H9 (cell line): ENCODE measurements at regions not wholly inside any gene's neighbourhood (a gene's known extent, or its start where the extent isn't known, plus 50 kb on each side); places are given as distances from the start of the nearest gene placed in this dataset.

Source experiments
- DNase-seq: peaks from one replicate; pipeline ENCODE4 v3.0.0-alpha.2; 2017
- H2AFZ ChIP-seq: one replicate; pipeline ENCODE4 v1.6.1; 2013; ENCODE audit warnings: mild to moderate bottlenecking, low read length, control low read depth, moderate library complexity
- H2AK5ac ChIP-seq: 2 replicates; pipeline ENCODE4 v1.6.1; 2013; ENCODE audit warnings: low read length, control low read depth, mixed read lengths; ENCODE audit not compliant: insufficient read length
- H2BK120ac ChIP-seq: one replicate; pipeline ENCODE4 v1.6.1; 2013; ENCODE audit warnings: low read depth, mild to moderate bottlenecking, low read length, control low read depth, inconsistent platforms; ENCODE audit not compliant: poor library complexity, severe bottlenecking
- H2BK12ac ChIP-seq: 2 replicates; pipeline ENCODE4 v1.6.1; 2013; ENCODE audit warnings: low read length, control low read depth, mixed read lengths, low read depth; ENCODE audit not compliant: insufficient read length
- H2BK15ac ChIP-seq: 2 replicates; pipeline ENCODE4 v1.6.1; 2013; ENCODE audit warnings: low read depth, low read length, control low read depth
- H2BK20ac ChIP-seq: one replicate; pipeline ENCODE4 v1.6.1; 2013; ENCODE audit warnings: low read depth, mild to moderate bottlenecking, low read length, control low read depth, inconsistent platforms; ENCODE audit not compliant: poor library complexity, severe bottlenecking
- H2BK5ac ChIP-seq: 2 replicates; pipeline ENCODE4 v1.6.1; 2013; ENCODE audit warnings: low read length, control low read depth, mixed read lengths; ENCODE audit not compliant: insufficient read length
- H3K14ac ChIP-seq: 2 replicates; pipeline ENCODE4 v1.6.1; 2013; ENCODE audit warnings: low read length, control low read depth; ENCODE audit not compliant: insufficient read depth
- H3K18ac ChIP-seq: 2 replicates; pipeline ENCODE4 v1.6.1; 2013; ENCODE audit warnings: low read depth, mild to moderate bottlenecking, mixed read lengths, low read length, control low read depth; ENCODE audit not compliant: insufficient read length
- H3K23ac ChIP-seq: 2 replicates; pipeline ENCODE4 v1.6.1; 2013; ENCODE audit warnings: low read length, control low read depth, mixed read lengths, low read depth; ENCODE audit not compliant: insufficient read length
- H3K23me2 ChIP-seq: 2 replicates; pipeline ENCODE4 v1.6.1; 2013; ENCODE audit warnings: low read depth, mild to moderate bottlenecking, mixed read lengths, low read length, control low read depth; ENCODE audit not compliant: insufficient read length, poor library complexity, severe bottlenecking
- H3K27ac ChIP-seq: 2 replicates; pipeline ENCODE4 v1.5.1; 2013; ENCODE audit warnings: low read length, control low read depth, mixed read lengths, low read depth; ENCODE audit not compliant: insufficient read length
- H3K27me3 ChIP-seq: 2 replicates; pipeline ENCODE4 v1.6.1; 2013; ENCODE audit warnings: low read length, control low read depth, inconsistent platforms; ENCODE audit not compliant: insufficient read depth
- H3K4ac ChIP-seq: 2 replicates; pipeline ENCODE4 v1.6.1; 2013; ENCODE audit warnings: low read depth, mild to moderate bottlenecking, control low read depth, inconsistent platforms, low read length, moderate library complexity
- H3K4me1 ChIP-seq: 2 replicates; pipeline ENCODE4 v1.6.1; 2013; ENCODE audit warnings: low read length, control low read depth, inconsistent platforms; ENCODE audit not compliant: insufficient read depth
- H3K4me2 ChIP-seq: 2 replicates; pipeline ENCODE4 v1.6.1; 2013; ENCODE audit warnings: low read length, control low read depth, mixed read lengths; ENCODE audit not compliant: insufficient read length, insufficient read depth
- H3K56ac ChIP-seq: 2 replicates; pipeline ENCODE4 v1.6.1; 2013; ENCODE audit warnings: low read depth, mild to moderate bottlenecking, mixed read lengths, low read length, control low read depth; ENCODE audit not compliant: insufficient read length
- H3K79me1 ChIP-seq: 2 replicates; pipeline ENCODE4 v1.6.1; 2013; ENCODE audit warnings: low read depth, mild to moderate bottlenecking, moderate library complexity, low read length, control low read depth, inconsistent platforms; ENCODE audit not compliant: insufficient read depth, poor library complexity, severe bottlenecking
- H3K79me2 ChIP-seq: 2 replicates; pipeline ENCODE4 v1.6.1; 2013; ENCODE audit warnings: low read length, control low read depth, inconsistent platforms; ENCODE audit not compliant: insufficient read depth
- H3K9ac ChIP-seq: 2 replicates; pipeline ENCODE4 v1.6.1; 2013; ENCODE audit warnings: low read length, control low read depth, mixed read lengths; ENCODE audit not compliant: insufficient read length; ENCODE audit errors: extremely low read depth
- H3K9me3 ChIP-seq: one replicate; pipeline ENCODE4 v1.6.1; 2013; ENCODE audit warnings: low read depth, low read length, inconsistent platforms; ENCODE audit not compliant: control insufficient read depth
- H3T11ph ChIP-seq: one replicate; pipeline ENCODE4 v1.6.1; 2013; ENCODE audit warnings: mild to moderate bottlenecking, low read length, control low read depth, inconsistent platforms
- H4K20me1 ChIP-seq: one replicate; pipeline ENCODE4 v1.6.1; 2013; ENCODE audit not compliant: control insufficient read depth, insufficient read length, insufficient read depth
- H4K5ac ChIP-seq: 2 replicates; pipeline ENCODE4 v1.6.1; 2013; ENCODE audit warnings: low read depth, mild to moderate bottlenecking, mixed read lengths, low read length, control low read depth; ENCODE audit not compliant: insufficient read length
- H4K8ac ChIP-seq: replicated peaks from 2 replicates; pipeline ENCODE4 v1.6.1; 2013; ENCODE audit warnings: low read length, control low read depth, mixed read lengths, low read depth; ENCODE audit not compliant: insufficient read length
- H4K91ac ChIP-seq: 2 replicates; pipeline ENCODE4 v1.6.1; 2013; ENCODE audit warnings: low read depth, mild to moderate bottlenecking, moderate library complexity, mixed read lengths, low read length, control low read depth; ENCODE audit not compliant: insufficient read length
- H3K27ac Mint-ChIP-seq, 3 experiments: 2 replicates in 2 of 3; 3 replicates in 1 of 3; pipeline ENCODE4 v1.8.0; 2020 to 2021; ENCODE audit warnings: mixed read lengths in 3 of 3, mild to moderate bottlenecking in 1 of 3, moderate library complexity in 1 of 3
- H3K27me3 Mint-ChIP-seq: 2 replicates; pipeline ENCODE4 v1.8.0; 2021; ENCODE audit warnings: low read depth, mild to moderate bottlenecking, moderate library complexity, mixed read lengths
- H3K36me3 Mint-ChIP-seq, 3 experiments: 2 replicates in 2 of 3; 3 replicates in 1 of 3; pipeline ENCODE4 v1.8.0; 2020 to 2021; ENCODE audit warnings: low read depth in 3 of 3, mixed read lengths in 3 of 3; ENCODE audit not compliant: insufficient read depth in 1 of 3
- H3K4me1 Mint-ChIP-seq, 2 experiments: 2 replicates each; pipeline ENCODE4 v1.8.0; 2020; ENCODE audit warnings: mixed read lengths in 2 of 2
- H3K4me3 Mint-ChIP-seq, 2 experiments: 2 replicates in 1 of 2; 3 replicates in 1 of 2; pipeline ENCODE4 v1.8.0; 2020 to 2021; ENCODE audit warnings: mild to moderate bottlenecking in 2 of 2, mixed read lengths in 2 of 2, moderate library complexity in 1 of 2
- H3K9me3 Mint-ChIP-seq, 2 experiments: 2 replicates in 1 of 2; 3 replicates in 1 of 2; pipeline ENCODE4 v1.8.0; 2020; ENCODE audit warnings: mild to moderate bottlenecking in 2 of 2, mixed read lengths in 2 of 2, moderate library complexity in 1 of 2
- CTCF ChIP-seq: fragments of 200-600 bp; sonication (generic); conservative IDR thresholded peaks from 3 replicates; pipeline ENCODE4 v1.8.0; 2021; ENCODE audit warnings: antibody characterized with exemption, mild to moderate bottlenecking
- WGBS: extraction: QIAGEN DNeasy Blood & Tissue Kit; methylation state at CpG from one replicate; pipeline ENCODE4 v1.1.7; 2013; ENCODE audit warnings: missing lambda C conversion rate, low lambda C conversion rate, mixed read lengths; ENCODE audit not compliant: insufficient read length; ENCODE audit errors: extremely low coverage; 5-methylcytosine and 5-hydroxymethylcytosine counted together

GRCh38 chr7:156092307-156092706 is 280.0 kb upstream of the SHH start:
- Histone ChIP-seq H4K20me1 (no peaks in the 10 kb centered on the region), H4K91ac (no peak overlapping the region), H2BK15ac (no peak overlapping the region), H2BK12ac (no peak overlapping the region), H3K4ac (no peak overlapping the region), H4K5ac (no peak overlapping the region), H4K8ac (no peak overlapping the region), H3T11ph (no peak overlapping the region), H3K23ac (no peak overlapping the region), H3K79me1 (no peaks in the 10 kb centered on the region), H2BK5ac (no peak overlapping the region), H3K18ac (no peak overlapping the region), H3K27me3 (no peaks in the 10 kb centered on the region; the same call in 1 of the 2 replicates), H3K9ac (no peak overlapping the region), H2AK5ac (no peak overlapping the region), H2AFZ (no peak overlapping the region), H3K23me2 (no peaks in the 10 kb centered on the region), H3K4me1 (no peaks in the 10 kb centered on the region; the same call in 1 of the 2 replicates), H3K27ac (no peak overlapping the region), H3K4me2 (no peak overlapping the region), H3K79me2 (no peaks in the 10 kb centered on the region), H3K56ac (no peak overlapping the region), H3K9me3 (no peaks in the 10 kb centered on the region), H3K14ac (no peak overlapping the region), H2BK120ac (no peak overlapping the region), H2BK20ac (no peak overlapping the region)
- no CpG with 5 or more reads among the region's 11 CpGs for WGBS
- Mint-ChIP-seq H3K36me3 (no peaks in the 10 kb centered on the region), H3K4me1 (peaks cover 21 to 22% of the 10 kb centered on the region in 2 experiments), H3K27me3 (no peaks in the 10 kb centered on the region; the same call in 1 of the 2 replicates), H3K4me3 (no peak overlapping the region), H3K27ac (peak overlapping the region in 1 of 3 experiments; percentile 11; a peak in 1 of 7 replicates), H3K9me3 (peaks cover 0 to 7% of the 10 kb centered on the region in 2 experiments; a peak in 2 of 5 replicates)
- no peak for DNase-seq
- TF ChIP-seq CTCF = no peak
